ENCODE measurements at regions not wholly inside any gene's neighbourhood (a gene's known extent, or its start where the extent isn't known, plus 50 kb on each side); places are given as distances from the start of the nearest gene placed in this dataset.
A peak's percentile ranks its signal among the peaks of the same experiment; 100 is the strongest.

GRCh38 chr4:98780926-98781325 is 122.5 kb upstream of the TSPAN5 start:
- peaks cover 17% of the 10 kb centered on the region for H3K27me3 Mint-ChIP-seq
- H3K36me3 Mint-ChIP-seq (ENCODE audit: insufficient read depth), result no peaks in the 10 kb centered on the region
- no peaks in the 10 kb centered on the region for H3K9me3 Mint-ChIP-seq (ENCODE audit: low read depth)
- no peak for DNase-seq (ENCODE audit: low spot score, unreplicated experiment)
- TF ChIP-seq, protein P1, sequence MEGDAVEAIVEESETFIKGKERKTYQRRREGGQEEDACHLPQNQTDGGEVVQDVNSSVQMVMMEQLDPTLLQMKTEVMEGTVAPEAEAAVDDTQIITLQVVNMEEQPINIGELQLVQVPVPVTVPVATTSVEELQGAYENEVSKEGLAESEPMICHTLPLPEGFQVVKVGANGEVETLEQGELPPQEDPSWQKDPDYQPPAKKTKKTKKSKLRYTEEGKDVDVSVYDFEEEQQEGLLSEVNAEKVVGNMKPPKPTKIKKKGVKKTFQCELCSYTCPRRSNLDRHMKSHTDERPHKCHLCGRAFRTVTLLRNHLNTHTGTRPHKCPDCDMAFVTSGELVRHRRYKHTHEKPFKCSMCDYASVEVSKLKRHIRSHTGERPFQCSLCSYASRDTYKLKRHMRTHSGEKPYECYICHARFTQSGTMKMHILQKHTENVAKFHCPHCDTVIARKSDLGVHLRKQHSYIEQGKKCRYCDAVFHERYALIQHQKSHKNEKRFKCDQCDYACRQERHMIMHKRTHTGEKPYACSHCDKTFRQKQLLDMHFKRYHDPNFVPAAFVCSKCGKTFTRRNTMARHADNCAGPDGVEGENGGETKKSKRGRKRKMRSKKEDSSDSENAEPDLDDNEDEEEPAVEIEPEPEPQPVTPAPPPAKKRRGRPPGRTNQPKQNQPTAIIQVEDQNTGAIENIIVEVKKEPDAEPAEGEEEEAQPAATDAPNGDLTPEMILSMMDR (IDR thresholded peaks at IDR 0.05; ENCODE audit: unreplicated experiment), result no peak
- H3K4me3 Mint-ChIP-seq (ENCODE audit: low read depth), result no peak overlapping the region
- no peak overlapping the region for H3K27ac Mint-ChIP-seq
- no peaks in the 10 kb centered on the region for H3K4me1 Mint-ChIP-seq (ENCODE audit: low read depth)

DNA sequence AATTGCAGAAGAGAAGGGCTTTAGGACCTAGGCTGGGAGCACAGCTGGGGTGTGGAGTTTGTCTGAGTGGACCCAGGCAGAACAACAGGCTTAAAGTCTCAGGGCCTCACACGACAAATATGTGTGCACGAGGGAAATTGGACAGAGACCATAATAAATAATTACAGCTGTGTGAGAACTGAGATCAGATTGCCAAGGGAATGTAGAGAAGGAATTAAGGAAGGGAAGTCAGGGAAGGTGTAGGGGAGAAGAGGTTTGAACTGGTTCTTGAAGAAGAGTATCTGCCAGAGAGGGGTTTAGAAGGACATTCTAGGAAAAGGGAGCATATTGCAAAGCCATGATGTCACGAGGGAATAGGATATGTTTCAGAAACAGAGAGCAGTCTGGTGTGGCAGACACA is 120.7 kb upstream of the TSPAN5 start:
- peaks cover 17% of the 10 kb centered on the region for H3K27me3 Mint-ChIP-seq
- no peaks in the 10 kb centered on the region for H3K9me3 Mint-ChIP-seq (ENCODE audit: low read depth)
- DNase-seq (ENCODE audit: low spot score, unreplicated experiment), result no peak
- H3K27ac Mint-ChIP-seq, result peak overlapping the region; percentile 53
- TF ChIP-seq, protein P1 (IDR thresholded peaks at IDR 0.05; ENCODE audit: unreplicated experiment), result no peak
- no peaks in the 10 kb centered on the region for H3K4me1 Mint-ChIP-seq (ENCODE audit: low read depth)
- no peak overlapping the region for H3K4me3 Mint-ChIP-seq (ENCODE audit: low read depth)
- H3K36me3 Mint-ChIP-seq (ENCODE audit: insufficient read depth), result no peaks in the 10 kb centered on the region

DNA sequence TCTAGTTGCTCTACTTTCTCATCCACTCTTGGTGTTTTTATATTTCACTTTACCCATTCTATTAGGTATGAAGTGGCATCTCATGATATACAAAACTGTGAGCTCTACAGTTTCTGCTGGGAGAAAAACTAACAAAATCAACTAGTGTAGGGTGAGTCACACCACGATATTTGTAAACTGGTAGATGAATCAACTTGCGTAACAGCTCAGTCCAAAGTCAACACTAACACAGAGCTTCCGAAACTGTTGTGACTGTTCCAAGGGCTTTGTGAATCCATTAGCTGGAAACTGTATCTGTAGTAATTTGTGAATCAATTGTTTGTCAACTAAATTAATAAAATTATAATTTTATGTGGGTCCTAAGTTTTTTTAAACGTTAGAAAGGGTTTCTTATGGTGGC is 119.8 kb upstream of the TSPAN5 start:
- H3K9me3 Mint-ChIP-seq (ENCODE audit: low read depth), result no peaks in the 10 kb centered on the region
- peaks cover 16% of the 10 kb centered on the region for H3K27me3 Mint-ChIP-seq
- TF ChIP-seq, protein P1 (IDR thresholded peaks at IDR 0.05; ENCODE audit: unreplicated experiment), result no peak

DNA sequence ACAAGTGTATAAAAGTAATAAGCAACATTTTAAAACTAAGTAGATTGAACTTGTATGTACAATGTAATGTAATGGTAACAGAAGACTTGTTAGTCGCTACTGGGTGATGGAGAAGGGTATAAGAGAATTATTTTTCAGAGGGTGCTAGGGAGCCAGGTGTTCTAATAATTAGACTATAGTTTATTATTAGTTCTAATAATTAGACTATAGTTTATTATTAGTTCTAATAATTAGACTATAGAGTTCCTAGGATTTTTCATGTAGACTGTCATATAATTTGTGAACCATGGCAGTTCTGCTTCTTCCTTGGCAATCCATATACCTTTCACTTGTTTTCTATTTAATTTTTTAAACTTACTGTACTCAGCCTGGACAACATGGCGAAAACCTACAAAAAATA is 117.3 kb upstream of the TSPAN5 start:
- Mint-ChIP-seq H3K27me3 (peaks cover 10% of the 10 kb centered on the region), H3K36me3 (ENCODE audit: insufficient read depth) (no peaks in the 10 kb centered on the region), H3K27ac (no peak overlapping the region), H3K4me1 (ENCODE audit: low read depth) (peaks cover 12% of the 10 kb centered on the region), H3K4me3 (ENCODE audit: low read depth) (no peak overlapping the region), H3K9me3 (ENCODE audit: low read depth) (no peaks in the 10 kb centered on the region)
- DNase-seq (ENCODE audit: low spot score, unreplicated experiment), result no peak
- TF ChIP-seq, protein P1 (IDR thresholded peaks at IDR 0.05; ENCODE audit: unreplicated experiment), result no peak

More for the DNA sequence above, 119.8 kb upstream of the TSPAN5 start:
- no peaks in the 10 kb centered on the region for H3K4me1 Mint-ChIP-seq (ENCODE audit: low read depth)
- H3K36me3 Mint-ChIP-seq (ENCODE audit: insufficient read depth), result no peaks in the 10 kb centered on the region
- H3K27ac Mint-ChIP-seq, result no peak overlapping the region
- DNase-seq (ENCODE audit: low spot score, unreplicated experiment), result no peak
- no peak overlapping the region for H3K4me3 Mint-ChIP-seq (ENCODE audit: low read depth)

DNA sequence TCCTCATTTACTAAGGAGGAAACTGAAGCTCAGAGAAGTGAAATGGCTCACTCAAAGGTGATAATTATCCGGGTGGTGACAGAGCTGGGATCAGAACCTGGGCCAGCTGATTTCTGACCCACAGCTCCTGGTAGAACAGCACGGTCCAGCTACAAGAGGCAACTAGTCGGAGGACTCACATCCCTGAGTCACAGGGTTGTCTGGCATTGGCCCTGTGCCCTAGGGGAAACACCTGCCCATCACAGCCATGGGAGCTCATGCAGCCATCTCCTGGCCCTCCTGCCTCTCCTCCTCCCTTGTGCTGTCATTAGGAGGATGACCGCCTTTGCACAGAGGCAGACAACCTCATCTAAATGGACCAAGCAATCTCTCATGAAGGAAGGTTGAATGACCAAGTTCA is 115.2 kb upstream of the TSPAN5 start:
- peaks cover 10% of the 10 kb centered on the region for H3K9me3 Mint-ChIP-seq (ENCODE audit: low read depth)
- TF ChIP-seq, protein P1 (IDR thresholded peaks at IDR 0.05; ENCODE audit: unreplicated experiment), result no peak
- DNase-seq (ENCODE audit: low spot score, unreplicated experiment), result no peak
- H3K4me3 Mint-ChIP-seq (ENCODE audit: low read depth), result no peak overlapping the region
- H3K27ac Mint-ChIP-seq, result no peak overlapping the region
- peaks cover 12% of the 10 kb centered on the region for H3K4me1 Mint-ChIP-seq (ENCODE audit: low read depth)
- H3K36me3 Mint-ChIP-seq (ENCODE audit: insufficient read depth), result no peaks in the 10 kb centered on the region
- H3K27me3 Mint-ChIP-seq, result no peaks in the 10 kb centered on the region
